Panc1 (cell line): ENCODE measurements at regions not wholly inside any gene's neighbourhood (a gene's known extent, or its start where the extent isn't known, plus 50 kb on each side); places are given as distances from the start of the nearest gene placed in this dataset.

Experiments used
- ATAC-seq: fragments of 200-7000 bp; cut with Tn5 transposase; 2 replicates; pipeline ENCODE4 v1.9.1; 2020; ENCODE audit warnings: mild to moderate bottlenecking, moderate library complexity
- BruUV-seq: library from RNA; stranded (reverse); fragments of 400-500 nt; replicated peaks from 2 replicates; lab custom pipeline; 2021; lab: Mats Ljungman, UMichigan
- CTCF ChIA-PET: fragments of 300-600 bp; sonication (Branson Sonifier 250); formaldehyde crosslinking; loops from one replicate; lab custom pipeline; 2022; ENCODE audit warnings: antibody characterized with exemption; lab: Charles Lee
- POLR2A ChIA-PET: fragments of 300-600 bp; sonication (Branson Sonifier 250); formaldehyde crosslinking; loops from one replicate; lab custom pipeline; 2022; ENCODE audit warnings: antibody characterized with exemption; lab: Charles Lee
- DNase-seq: peaks from one replicate; pipeline ENCODE4 v3.0.0-alpha.2; 2010; ENCODE audit warnings: low read depth, low spot score
- H3K27ac ChIP-seq: 2 replicates; pipeline ENCODE4 v1.5.1; 2011; ENCODE audit warnings: mild to moderate bottlenecking, low read length, inconsistent platforms
- H3K27me3 ChIP-seq: fragments of 200-500 bp; sonication (Bioruptor generic); 2 replicates; pipeline ENCODE4 v1.6.0; 2014; ENCODE audit warnings: low read length, inconsistent platforms; ENCODE audit not compliant: control insufficient read depth, insufficient read depth
- H3K36me3 ChIP-seq: fragments of 200-500 bp; sonication (Bioruptor generic); 2 replicates; pipeline ENCODE4 v1.5.1; 2014; ENCODE audit warnings: inconsistent platforms, mild to moderate bottlenecking, low read length, moderate library complexity; ENCODE audit not compliant: control insufficient read depth, insufficient read depth
- H3K4me1 ChIP-seq: 2 replicates; pipeline ENCODE4 v1.5.1; 2011; ENCODE audit warnings: inconsistent platforms, mild to moderate bottlenecking, low read length, moderate library complexity; ENCODE audit not compliant: control insufficient read depth, insufficient read depth
- H3K4me3 ChIP-seq, 2 experiments: 2 replicates each; pipeline ENCODE4 v1.5.1; 2011 to 2012; ENCODE audit warnings: low read depth in 2 of 2, low read length in 2 of 2, mild to moderate bottlenecking in 2 of 2, inconsistent platforms in 1 of 2, moderate library complexity in 1 of 2
- H3K9me3 ChIP-seq: fragments of 200-500 bp; sonication (Bioruptor generic); 2 replicates; pipeline ENCODE4 v1.5.1; 2014; ENCODE audit warnings: low read depth, mild to moderate bottlenecking, inconsistent platforms, low read length, moderate library complexity; ENCODE audit not compliant: control insufficient read depth, insufficient read depth
- CTCF ChIP-seq: fragments of 450-650 bp; IDR thresholded peaks from 2 replicates; pipeline ENCODE4 v1.5.1; 2017; ENCODE audit warnings: mild to moderate bottlenecking
- POLR2AphosphoS5 ChIP-seq: IDR thresholded peaks from 2 replicates; pipeline ENCODE4 v1.6.1; 2012; ENCODE audit warnings: mild to moderate bottlenecking, low read depth, low read length, moderate library complexity
- REST ChIP-seq, 2 experiments: IDR thresholded peaks; 2 replicates each; pipeline ENCODE4 v1.6.1; 2011 to 2012; ENCODE audit warnings: low read depth in 2 of 2, control low read depth in 1 of 2, low read length in 1 of 2, mild to moderate bottlenecking in 1 of 2, moderate library complexity in 1 of 2; ENCODE audit not compliant: insufficient read depth in 1 of 2
- SIN3A ChIP-seq: IDR thresholded peaks from 2 replicates; pipeline ENCODE4 v1.6.1; 2012; ENCODE audit warnings: low read depth, mild to moderate bottlenecking, low read length, moderate library complexity, borderline replicate concordance; ENCODE audit not compliant: insufficient read depth
- TCF7L2 ChIP-seq: IDR thresholded peaks from 2 replicates; pipeline ENCODE4 v1.6.1; 2011; ENCODE audit warnings: mild to moderate bottlenecking, low read depth, low read length, inconsistent platforms
- in situ Hi-C: cut with HindIII; loops from 2 replicates; pipeline ENCODE4 v1.10.0; 2016; ENCODE audit warnings: low sequenced_read_pairs, low pct_unique_long_range_greater_than_20kb
- intact Hi-C: fragments of 100-400 bp; cut with micrococcal nuclease; formaldehyde crosslinking; loops from one replicate; pipeline ENCODE4 v1.10.0; 2022; ENCODE audit not compliant: unreplicated experiment

- in situ Hi-C loops: no loop called here
- intact Hi-C loops: no loop called here
- H3K9me3 ChIP-seq: no peaks in the 10 kb centered on the region
- H3K36me3 ChIP-seq: no peaks in the 10 kb centered on the region
- ChIA-PET POLR2A (no interaction called here), CTCF (no interaction called here)
- DNase-seq: no peak
- no peaks in the 10 kb centered on the region for H3K27me3 ChIP-seq
- no peak for ATAC-seq
- no peak overlapping the region for H3K4me3 ChIP-seq
- no peak for TF ChIP-seq REST (IDR thresholded peaks at IDR 0.05; ENCODE audit: insufficient read depth in 1 of 2, low read depth in 2 of 2, low read length in 1 of 2)
- TF ChIP-seq POLR2AphosphoS5: no peak
- no peak for TF ChIP-seq SIN3A
- TF ChIP-seq CTCF: no peak
- TF ChIP-seq TCF7L2: no peak
- no peaks in the 10 kb centered on the region for H3K4me1 ChIP-seq
- no TSS peak for BruUV-seq
- no peak overlapping the region for H3K27ac ChIP-seq
Observed at GRCh38 chr2:19158896-19159295, 199.5 kb downstream of the OSR1 start.

GRCh38 chr2:19158211-19158610 is 200.2 kb downstream of the OSR1 start:
- no peak for TF ChIP-seq SIN3A
- TF ChIP-seq POLR2AphosphoS5: no peak
- TF ChIP-seq REST (IDR thresholded peaks at IDR 0.05; ENCODE audit: insufficient read depth in 1 of 2, low read depth in 2 of 2, low read length in 1 of 2): no peak
- no peak for TF ChIP-seq TCF7L2
- no peak for TF ChIP-seq CTCF
- no peak overlapping the region for H3K27ac ChIP-seq
- H3K27me3 ChIP-seq: no peaks in the 10 kb centered on the region
- H3K9me3 ChIP-seq: no peaks in the 10 kb centered on the region
- no peaks in the 10 kb centered on the region for H3K36me3 ChIP-seq
- CTCF ChIA-PET: no interaction called here
- POLR2A ChIA-PET: no interaction called here
- in situ Hi-C loops: no loop called here
- intact Hi-C loops: no loop called here
- H3K4me1 ChIP-seq: no peaks in the 10 kb centered on the region
- BruUV-seq: no TSS peak
- DNase-seq (no peak), ATAC-seq (no peak)
- H3K4me3 ChIP-seq: no peak overlapping the region
